ENCODE measurements at regions not wholly inside any gene's neighbourhood (a gene's known extent, or its start where the extent isn't known, plus 50 kb on each side); places are given as distances from the start of the nearest gene placed in this dataset.

DNA sequence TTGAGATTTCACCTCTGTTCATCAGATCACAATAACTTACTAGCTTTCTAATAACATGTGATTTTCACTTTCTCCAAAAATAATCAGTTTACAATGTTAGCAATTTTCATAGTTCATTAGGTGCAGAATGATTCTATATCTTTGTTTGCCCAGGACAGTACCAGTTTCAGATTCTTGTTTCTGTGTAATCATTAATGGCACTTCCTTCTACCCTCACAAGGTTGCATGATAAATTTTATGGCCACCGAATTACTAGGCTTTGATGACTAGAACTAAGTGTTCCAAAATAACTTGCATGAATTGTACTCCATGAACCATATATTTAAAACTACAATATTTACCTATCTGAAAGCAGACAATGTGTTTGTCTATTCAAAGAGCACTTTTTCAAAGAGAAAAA lies 442.3 kb downstream of the EPHA7 start:
- TF ChIP-seq, protein P1, sequence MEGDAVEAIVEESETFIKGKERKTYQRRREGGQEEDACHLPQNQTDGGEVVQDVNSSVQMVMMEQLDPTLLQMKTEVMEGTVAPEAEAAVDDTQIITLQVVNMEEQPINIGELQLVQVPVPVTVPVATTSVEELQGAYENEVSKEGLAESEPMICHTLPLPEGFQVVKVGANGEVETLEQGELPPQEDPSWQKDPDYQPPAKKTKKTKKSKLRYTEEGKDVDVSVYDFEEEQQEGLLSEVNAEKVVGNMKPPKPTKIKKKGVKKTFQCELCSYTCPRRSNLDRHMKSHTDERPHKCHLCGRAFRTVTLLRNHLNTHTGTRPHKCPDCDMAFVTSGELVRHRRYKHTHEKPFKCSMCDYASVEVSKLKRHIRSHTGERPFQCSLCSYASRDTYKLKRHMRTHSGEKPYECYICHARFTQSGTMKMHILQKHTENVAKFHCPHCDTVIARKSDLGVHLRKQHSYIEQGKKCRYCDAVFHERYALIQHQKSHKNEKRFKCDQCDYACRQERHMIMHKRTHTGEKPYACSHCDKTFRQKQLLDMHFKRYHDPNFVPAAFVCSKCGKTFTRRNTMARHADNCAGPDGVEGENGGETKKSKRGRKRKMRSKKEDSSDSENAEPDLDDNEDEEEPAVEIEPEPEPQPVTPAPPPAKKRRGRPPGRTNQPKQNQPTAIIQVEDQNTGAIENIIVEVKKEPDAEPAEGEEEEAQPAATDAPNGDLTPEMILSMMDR (IDR thresholded peaks at IDR 0.05), result no peak
- no peak for TF ChIP-seq POLR2AphosphoS5 (IDR thresholded peaks at IDR 0.05)
- TF ChIP-seq POLR2A (IDR thresholded peaks at IDR 0.05), result no peak

All from breast epithelium (tissue), 3 donors.